Testis (tissue), 2 donors: ENCODE measurements at regions not wholly inside any gene's neighbourhood (a gene's known extent, or its start where the extent isn't known, plus 50 kb on each side); places are given as distances from the start of the nearest gene placed in this dataset.

Source experiments
- CTCF ChIP-seq, 3 experiments: fragments of 450-650 bp in 2 of 3; fragments of 200-600 bp in 1 of 3; sonication (generic) in 1 of 3; IDR thresholded peaks; one replicate each; pipeline ENCODE4 v1.5.1; 2016 to 2019; ENCODE audit warnings: antibody characterized with exemption in 3 of 3, mild to moderate bottlenecking in 2 of 3, moderate library complexity in 1 of 3
- POLR2A ChIP-seq: fragments of 450-650 bp; IDR thresholded peaks from one replicate; pipeline ENCODE4 v1.6.1; 2017; ENCODE audit warnings: antibody characterized with exemption, mild to moderate bottlenecking, moderate library complexity

GRCh38 chr10:81367132-81367531 is 507.9 kb upstream of the NRG3 start:
- TF ChIP-seq CTCF (IDR thresholded peaks at IDR 0.05) (no peak), POLR2A (no peak)
